Upper lobe of left lung (tissue), 4 donors: ENCODE measurements at regions not wholly inside any gene's neighbourhood (a gene's known extent, or its start where the extent isn't known, plus 50 kb on each side); places are given as distances from the start of the nearest gene placed in this dataset.

ENCODE experiments used
- EP300 ChIP-seq, 4 donors: sonication (generic); formaldehyde crosslinking; IDR thresholded peaks; one replicate each; pipeline ENCODE4 v1.5.1; 2017; ENCODE audit warnings: antibody characterized with exemption in 4 of 4, control low read depth in 2 of 4
- POLR2A ChIP-seq, 4 donors: fragments of 450-650 bp; IDR thresholded peaks; one replicate each; pipeline ENCODE4 v1.5.1; 2016 to 2017; ENCODE audit warnings: antibody characterized with exemption in 4 of 4, mild to moderate bottlenecking in 2 of 4
- POLR2AphosphoS5 ChIP-seq, 2 donors: sonication (generic); formaldehyde crosslinking; IDR thresholded peaks; one replicate each; pipeline ENCODE4 v1.5.1; 2017; ENCODE audit warnings: antibody characterized with exemption in 2 of 2
- TF ChIP-seq, protein P1 (sequence below), 6 experiments: fragments of 450-650 bp in 4 of 6; fragments of 200-600 bp in 2 of 6; sonication (generic) in 2 of 6; IDR thresholded peaks; one replicate each; pipeline ENCODE4 v1.5.1; 2016 to 2019; ENCODE audit warnings: antibody characterized with exemption in 6 of 6

DNA sequence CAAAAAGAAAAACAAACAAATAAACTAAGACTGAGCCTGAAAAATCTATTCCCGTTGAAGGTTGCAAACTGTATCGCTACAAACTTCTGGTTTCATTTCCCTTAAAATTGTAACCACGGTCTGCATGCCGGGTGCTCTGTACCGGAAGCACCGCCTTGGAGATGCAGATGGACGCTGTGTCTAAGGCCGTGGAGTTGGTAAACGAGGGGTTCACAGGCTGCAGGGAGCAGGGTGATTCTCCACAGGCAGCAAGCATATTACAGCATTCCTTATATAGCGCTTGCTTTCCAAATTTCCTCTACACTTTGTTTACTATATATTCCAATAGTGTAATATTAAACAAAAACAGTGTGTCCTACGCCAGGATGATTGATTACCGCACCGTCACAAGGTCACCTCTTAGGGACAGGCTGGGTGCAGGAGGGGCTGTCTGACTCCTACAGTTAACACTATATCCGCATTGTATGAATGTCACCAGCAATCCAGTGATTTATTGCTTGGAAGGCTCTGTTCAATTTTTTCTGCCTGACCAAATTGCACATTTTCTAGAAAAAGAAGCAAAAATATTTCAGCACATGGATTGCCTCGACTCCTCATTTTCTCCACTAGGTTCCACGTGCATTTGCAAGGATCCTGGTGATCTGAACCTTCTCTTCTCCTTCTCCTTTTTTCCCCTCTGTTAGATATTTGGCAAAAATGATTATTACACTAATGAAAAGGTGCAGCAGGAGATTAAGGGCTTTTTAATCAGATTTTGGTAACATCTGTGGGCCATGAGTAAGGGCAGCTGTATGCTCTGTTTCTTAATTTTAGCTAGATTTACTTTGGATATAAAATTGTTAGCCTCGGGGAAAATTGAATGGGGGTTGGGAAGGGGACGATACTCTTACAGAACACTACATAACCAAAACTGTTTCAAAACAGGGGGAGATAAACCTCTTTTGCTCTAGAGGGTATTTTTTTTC is 325.8 kb upstream of the MGMT start:
- TF ChIP-seq POLR2A (IDR thresholded peaks at IDR 0.05) (no peak), EP300 (IDR thresholded peaks at IDR 0.05) (no peak), POLR2AphosphoS5 (IDR thresholded peaks at IDR 0.05) (no peak)
- TF ChIP-seq, protein P1, sequence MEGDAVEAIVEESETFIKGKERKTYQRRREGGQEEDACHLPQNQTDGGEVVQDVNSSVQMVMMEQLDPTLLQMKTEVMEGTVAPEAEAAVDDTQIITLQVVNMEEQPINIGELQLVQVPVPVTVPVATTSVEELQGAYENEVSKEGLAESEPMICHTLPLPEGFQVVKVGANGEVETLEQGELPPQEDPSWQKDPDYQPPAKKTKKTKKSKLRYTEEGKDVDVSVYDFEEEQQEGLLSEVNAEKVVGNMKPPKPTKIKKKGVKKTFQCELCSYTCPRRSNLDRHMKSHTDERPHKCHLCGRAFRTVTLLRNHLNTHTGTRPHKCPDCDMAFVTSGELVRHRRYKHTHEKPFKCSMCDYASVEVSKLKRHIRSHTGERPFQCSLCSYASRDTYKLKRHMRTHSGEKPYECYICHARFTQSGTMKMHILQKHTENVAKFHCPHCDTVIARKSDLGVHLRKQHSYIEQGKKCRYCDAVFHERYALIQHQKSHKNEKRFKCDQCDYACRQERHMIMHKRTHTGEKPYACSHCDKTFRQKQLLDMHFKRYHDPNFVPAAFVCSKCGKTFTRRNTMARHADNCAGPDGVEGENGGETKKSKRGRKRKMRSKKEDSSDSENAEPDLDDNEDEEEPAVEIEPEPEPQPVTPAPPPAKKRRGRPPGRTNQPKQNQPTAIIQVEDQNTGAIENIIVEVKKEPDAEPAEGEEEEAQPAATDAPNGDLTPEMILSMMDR (IDR thresholded peaks at IDR 0.05) = no peak
